ENCODE measurements at regions not wholly inside any gene's neighbourhood (a gene's known extent, or its start where the extent isn't known, plus 50 kb on each side); places are given as distances from the start of the nearest gene placed in this dataset.

DNA sequence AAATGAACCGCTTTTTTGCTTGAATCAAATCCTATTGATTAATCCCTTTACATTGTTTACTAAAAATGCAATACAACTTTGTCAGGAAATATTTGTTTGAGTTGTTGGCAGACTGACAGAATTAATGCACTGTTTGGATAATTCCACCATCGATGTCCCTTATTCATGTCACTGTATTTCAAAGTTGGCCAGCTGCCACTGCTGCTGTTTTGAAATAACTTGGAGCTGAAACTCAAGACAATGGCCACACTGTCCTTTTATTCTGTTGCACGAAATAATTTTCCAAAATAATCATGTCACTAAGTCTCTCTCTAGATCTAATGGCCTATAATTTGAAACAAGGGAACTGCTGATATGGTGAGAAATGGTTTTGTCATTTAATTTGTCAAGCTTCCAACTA is 55.2 kb upstream of the PAX3 start:
- POLR2A ChIA-PET = no interaction called here
- no peaks in the 10 kb centered on the region for H3K9me1 ChIP-seq (replicated peaks; ENCODE audit: control insufficient read depth, extremely low read depth, insufficient read depth, low read length)
- H3K27ac ChIP-seq (ENCODE audit: insufficient read depth, low read depth, low read length) = no peak overlapping the region
- H3K9me3 ChIP-seq (replicated peaks; ENCODE audit: control insufficient read depth, insufficient read depth, low read length) = no peaks in the 10 kb centered on the region
- H3K4me3 ChIP-seq (replicated peaks in 1 of 3; ENCODE audit: insufficient read depth in 1 of 3, low read depth in 1 of 3, low read length in 3 of 3) = no peak overlapping the region
- CTCF ChIA-PET = no interaction called here
- no peaks in the 10 kb centered on the region for H3K4me1 ChIP-seq (ENCODE audit: control insufficient read depth, extremely low read depth, insufficient read depth, low read length)
- peaks cover 0 to 1% of the 10 kb centered on the region in 2 experiments for H3K27me3 ChIP-seq (ENCODE audit: control insufficient read depth in 2 of 2, insufficient read depth in 2 of 2, low read length in 2 of 2)
- no TSS peak for BruUV-seq (replicated peaks)
- no peak overlapping the region for H2AFZ ChIP-seq (ENCODE audit: low read depth, low read length)
- TF ChIP-seq MYC (IDR thresholded peaks at IDR 0.05; ENCODE audit: low read depth, low read length) = no peak
- no peak for TF ChIP-seq EZH2 (IDR thresholded peaks at IDR 0.05; ENCODE audit: borderline replicate concordance, low read depth, low read length, severe bottlenecking)
- no peak for TF ChIP-seq GATA2 (IDR thresholded peaks at IDR 0.05; ENCODE audit: insufficient read depth, insufficient read length, low read depth, low read length)
- TF ChIP-seq, protein P1, sequence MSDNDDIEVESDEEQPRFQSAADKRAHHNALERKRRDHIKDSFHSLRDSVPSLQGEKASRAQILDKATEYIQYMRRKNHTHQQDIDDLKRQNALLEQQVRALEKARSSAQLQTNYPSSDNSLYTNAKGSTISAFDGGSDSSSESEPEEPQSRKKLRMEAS (IDR thresholded peaks at IDR 0.05; ENCODE audit: insufficient read depth, insufficient read length) = no peak
- no peak for TF ChIP-seq JUN (IDR thresholded peaks at IDR 0.05; ENCODE audit: borderline replicate concordance, insufficient read depth, insufficient read length, low read depth)
- TF ChIP-seq FOS (IDR thresholded peaks at IDR 0.05; ENCODE audit: borderline replicate concordance, insufficient read depth, low read length) = no peak
- no peak for TF ChIP-seq POLR2A (IDR thresholded peaks at IDR 0.05; ENCODE audit: low read depth, low read length)
- TF ChIP-seq POLR2AphosphoS5 (IDR thresholded peaks at IDR 0.05; ENCODE audit: insufficient read depth, low read depth, low read length) = no peak
- H3K9ac ChIP-seq (replicated peaks; ENCODE audit: extremely low read depth, insufficient read depth, low read length) = no peak overlapping the region
- DNase-seq (ENCODE audit: low read depth, low spot score) (peak; percentile 26), FAIRE-seq (no peak)
- dilution Hi-C loops (cut with MboI; ENCODE audit: extremely low pct_ligation_motif_present, low sequenced_read_pairs) (no loop called here), intact Hi-C loops (cut with micrococcal nuclease) (no loop called here)
- H3K4me2 ChIP-seq (ENCODE audit: insufficient read depth, low read length) = no peak overlapping the region
- no peaks in the 10 kb centered on the region for H3K36me3 ChIP-seq (ENCODE audit: control insufficient read depth in 2 of 2, extremely low read depth in 1 of 2, insufficient read depth in 2 of 2, low read length in 2 of 2)
- no peaks in the 10 kb centered on the region for H3K79me2 ChIP-seq (ENCODE audit: control insufficient read depth, insufficient read depth, low read length)
- H4K20me1 ChIP-seq (replicated peaks; ENCODE audit: control insufficient read depth, extremely low read depth, insufficient read depth, low read length) = no peaks in the 10 kb centered on the region

DNA sequence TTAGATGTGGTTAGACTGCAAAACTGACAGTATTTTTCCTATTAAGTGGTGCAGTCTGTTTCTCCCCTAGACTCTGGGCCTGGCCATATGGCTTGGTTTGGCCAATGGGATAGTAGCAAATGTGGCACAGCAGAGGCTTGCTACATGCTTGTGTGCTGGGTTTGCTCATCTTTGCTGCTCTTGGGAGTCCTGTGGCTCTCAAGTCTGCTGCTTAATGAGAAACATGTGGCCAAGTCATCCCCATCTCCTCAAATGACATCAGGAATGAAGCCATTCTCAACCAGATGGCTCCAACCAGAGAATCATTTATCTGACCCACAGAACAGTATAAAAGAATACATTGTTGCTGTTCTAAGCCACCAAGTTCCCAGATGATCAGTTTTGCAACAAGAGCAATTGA is 57.1 kb upstream of the PAX3 start:
- ChIA-PET POLR2A (no interaction called here), CTCF (no interaction called here)
- no peaks in the 10 kb centered on the region for H3K9me1 ChIP-seq (replicated peaks; ENCODE audit: control insufficient read depth, extremely low read depth, insufficient read depth, low read length)
- intact Hi-C loops (cut with micrococcal nuclease) (no loop called here), dilution Hi-C loops (cut with MboI; ENCODE audit: extremely low pct_ligation_motif_present, low sequenced_read_pairs) (no loop called here)
- H3K4me1 ChIP-seq (ENCODE audit: control insufficient read depth, extremely low read depth, insufficient read depth, low read length) = no peaks in the 10 kb centered on the region
- no peak overlapping the region for H3K9ac ChIP-seq (replicated peaks; ENCODE audit: extremely low read depth, insufficient read depth, low read length)
- no peak for DNase-seq (ENCODE audit: low read depth, low spot score)
- BruUV-seq (replicated peaks) = no TSS peak
- H3K27me3 ChIP-seq (ENCODE audit: control insufficient read depth in 2 of 2, insufficient read depth in 2 of 2, low read length in 2 of 2) = peaks cover 0 to 1% of the 10 kb centered on the region in 2 experiments
- FAIRE-seq = no peak
- H3K4me2 ChIP-seq (ENCODE audit: insufficient read depth, low read length) = no peak overlapping the region
- H3K4me3 ChIP-seq (replicated peaks in 1 of 3; ENCODE audit: insufficient read depth in 1 of 3, low read depth in 1 of 3, low read length in 3 of 3) = no peak overlapping the region
- no peaks in the 10 kb centered on the region for H3K36me3 ChIP-seq (ENCODE audit: control insufficient read depth in 2 of 2, extremely low read depth in 1 of 2, insufficient read depth in 2 of 2, low read length in 2 of 2)
- TF ChIP-seq POLR2A (IDR thresholded peaks at IDR 0.05; ENCODE audit: low read depth, low read length) = no peak
- no peak for TF ChIP-seq POLR2AphosphoS5 (IDR thresholded peaks at IDR 0.05; ENCODE audit: insufficient read depth, low read depth, low read length)
- TF ChIP-seq MYC (IDR thresholded peaks at IDR 0.05; ENCODE audit: low read depth, low read length) = no peak
- TF ChIP-seq, protein P2, sequence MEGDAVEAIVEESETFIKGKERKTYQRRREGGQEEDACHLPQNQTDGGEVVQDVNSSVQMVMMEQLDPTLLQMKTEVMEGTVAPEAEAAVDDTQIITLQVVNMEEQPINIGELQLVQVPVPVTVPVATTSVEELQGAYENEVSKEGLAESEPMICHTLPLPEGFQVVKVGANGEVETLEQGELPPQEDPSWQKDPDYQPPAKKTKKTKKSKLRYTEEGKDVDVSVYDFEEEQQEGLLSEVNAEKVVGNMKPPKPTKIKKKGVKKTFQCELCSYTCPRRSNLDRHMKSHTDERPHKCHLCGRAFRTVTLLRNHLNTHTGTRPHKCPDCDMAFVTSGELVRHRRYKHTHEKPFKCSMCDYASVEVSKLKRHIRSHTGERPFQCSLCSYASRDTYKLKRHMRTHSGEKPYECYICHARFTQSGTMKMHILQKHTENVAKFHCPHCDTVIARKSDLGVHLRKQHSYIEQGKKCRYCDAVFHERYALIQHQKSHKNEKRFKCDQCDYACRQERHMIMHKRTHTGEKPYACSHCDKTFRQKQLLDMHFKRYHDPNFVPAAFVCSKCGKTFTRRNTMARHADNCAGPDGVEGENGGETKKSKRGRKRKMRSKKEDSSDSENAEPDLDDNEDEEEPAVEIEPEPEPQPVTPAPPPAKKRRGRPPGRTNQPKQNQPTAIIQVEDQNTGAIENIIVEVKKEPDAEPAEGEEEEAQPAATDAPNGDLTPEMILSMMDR (IDR thresholded peaks at IDR 0.05; ENCODE audit: extremely low read depth in 1 of 2, insufficient read depth in 1 of 2, low read depth in 1 of 2, low read length in 2 of 2) = no peak
- H2AFZ ChIP-seq (ENCODE audit: low read depth, low read length) = no peak overlapping the region
- no peaks in the 10 kb centered on the region for H3K79me2 ChIP-seq (ENCODE audit: control insufficient read depth, insufficient read depth, low read length)
- no peak overlapping the region for H3K27ac ChIP-seq (ENCODE audit: insufficient read depth, low read depth, low read length)
- no peaks in the 10 kb centered on the region for H3K9me3 ChIP-seq (replicated peaks; ENCODE audit: control insufficient read depth, insufficient read depth, low read length)
- no peaks in the 10 kb centered on the region for H4K20me1 ChIP-seq (replicated peaks; ENCODE audit: control insufficient read depth, extremely low read depth, insufficient read depth, low read length)
